ENCODE measurements at regions not wholly inside any gene's neighbourhood (a gene's known extent, or its start where the extent isn't known, plus 50 kb on each side); places are given as distances from the start of the nearest gene placed in this dataset.

DNA sequence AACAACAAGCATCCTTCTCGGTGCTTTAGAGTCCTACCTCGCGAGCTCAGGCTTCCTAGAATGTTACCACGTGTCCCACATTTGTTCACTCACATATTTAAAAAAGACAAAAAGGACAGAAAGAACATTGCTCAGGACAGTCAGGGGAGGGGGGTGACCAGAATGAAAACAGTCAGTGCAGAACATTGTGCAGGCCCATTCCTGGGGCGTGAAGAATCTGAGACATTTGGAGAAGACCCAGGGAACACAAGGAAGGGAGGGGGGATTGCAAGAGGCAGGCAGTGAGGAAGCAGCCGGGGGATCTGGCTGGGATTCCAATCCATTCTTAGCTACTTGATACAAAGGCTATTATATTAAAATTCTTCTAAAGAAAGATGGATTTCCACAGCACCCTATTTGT, 270.4 kb upstream of the CITED2 start:
- DNase-seq (ENCODE audit: low read depth): no peak
- TF ChIP-seq POLR2A (IDR thresholded peaks at IDR 0.05; ENCODE audit: extremely low read depth, insufficient read length) (no peak), MYC (IDR thresholded peaks at IDR 0.05; ENCODE audit: low read depth, low read length) (no peak)
- TF ChIP-seq, protein P1, sequence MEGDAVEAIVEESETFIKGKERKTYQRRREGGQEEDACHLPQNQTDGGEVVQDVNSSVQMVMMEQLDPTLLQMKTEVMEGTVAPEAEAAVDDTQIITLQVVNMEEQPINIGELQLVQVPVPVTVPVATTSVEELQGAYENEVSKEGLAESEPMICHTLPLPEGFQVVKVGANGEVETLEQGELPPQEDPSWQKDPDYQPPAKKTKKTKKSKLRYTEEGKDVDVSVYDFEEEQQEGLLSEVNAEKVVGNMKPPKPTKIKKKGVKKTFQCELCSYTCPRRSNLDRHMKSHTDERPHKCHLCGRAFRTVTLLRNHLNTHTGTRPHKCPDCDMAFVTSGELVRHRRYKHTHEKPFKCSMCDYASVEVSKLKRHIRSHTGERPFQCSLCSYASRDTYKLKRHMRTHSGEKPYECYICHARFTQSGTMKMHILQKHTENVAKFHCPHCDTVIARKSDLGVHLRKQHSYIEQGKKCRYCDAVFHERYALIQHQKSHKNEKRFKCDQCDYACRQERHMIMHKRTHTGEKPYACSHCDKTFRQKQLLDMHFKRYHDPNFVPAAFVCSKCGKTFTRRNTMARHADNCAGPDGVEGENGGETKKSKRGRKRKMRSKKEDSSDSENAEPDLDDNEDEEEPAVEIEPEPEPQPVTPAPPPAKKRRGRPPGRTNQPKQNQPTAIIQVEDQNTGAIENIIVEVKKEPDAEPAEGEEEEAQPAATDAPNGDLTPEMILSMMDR (IDR thresholded peaks at IDR 0.05; ENCODE audit: low read depth, low read length): no peak
- TF ChIP-seq, protein P2, sequence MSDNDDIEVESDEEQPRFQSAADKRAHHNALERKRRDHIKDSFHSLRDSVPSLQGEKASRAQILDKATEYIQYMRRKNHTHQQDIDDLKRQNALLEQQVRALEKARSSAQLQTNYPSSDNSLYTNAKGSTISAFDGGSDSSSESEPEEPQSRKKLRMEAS (IDR thresholded peaks at IDR 0.05; ENCODE audit: low read depth, low read length): no peak

DNA sequence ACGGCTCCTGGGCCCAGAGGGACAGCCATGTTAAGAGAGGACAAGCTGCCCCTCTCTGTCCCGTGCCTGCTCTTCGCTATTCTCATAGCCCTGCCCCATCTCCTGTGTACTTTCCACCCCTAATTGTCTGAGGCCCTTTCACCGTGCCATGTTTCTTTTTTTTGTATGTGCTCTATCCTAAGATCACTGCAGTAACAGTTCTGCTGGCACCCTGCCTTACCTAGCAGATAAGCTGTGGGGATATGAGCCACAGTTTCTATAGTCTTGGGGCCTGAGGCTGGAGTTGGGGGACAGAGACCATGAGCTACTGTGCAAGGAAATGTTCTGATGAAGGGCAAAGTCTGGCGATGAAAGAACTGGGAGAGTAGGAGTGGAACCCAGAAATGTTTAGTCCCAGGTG, 269.5 kb upstream of the CITED2 start:
- no peak overlapping the region for H3K4me3 ChIP-seq (ENCODE audit: low read depth, low read length)
- DNase-seq (ENCODE audit: low read depth): no peak
- no peak for TF ChIP-seq MYC (IDR thresholded peaks at IDR 0.05; ENCODE audit: low read depth, low read length)
- TF ChIP-seq, protein P2 (IDR thresholded peaks at IDR 0.05; ENCODE audit: low read depth, low read length): no peak
- TF ChIP-seq, protein P1 (IDR thresholded peaks at IDR 0.05; ENCODE audit: low read depth, low read length): no peak
- TF ChIP-seq POLR2A (IDR thresholded peaks at IDR 0.05; ENCODE audit: extremely low read depth, insufficient read length): no peak

More for the DNA sequence above, 270.4 kb upstream of the CITED2 start:
- no peak overlapping the region for H3K4me3 ChIP-seq (ENCODE audit: low read depth, low read length)

DNA sequence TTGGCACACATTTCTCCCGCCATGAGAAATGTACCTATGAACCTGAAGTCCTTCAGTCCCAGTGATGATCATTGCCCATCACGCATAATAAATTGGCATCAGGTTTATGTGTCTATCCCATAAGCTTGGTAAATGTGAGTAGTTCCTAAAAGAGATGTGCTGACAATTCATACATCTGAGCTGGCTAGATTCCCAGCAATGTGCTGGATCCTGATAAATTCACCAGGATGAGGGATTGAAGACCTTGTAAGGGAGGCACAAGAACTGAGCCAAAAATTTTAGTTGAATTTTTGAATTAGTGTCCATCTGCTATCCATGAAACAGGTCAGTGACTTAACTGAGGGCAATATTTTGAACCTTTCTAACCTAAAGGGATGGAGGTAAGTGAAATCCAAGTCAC, 267.9 kb upstream of the CITED2 start:
- no peak for DNase-seq (ENCODE audit: low read depth)
- TF ChIP-seq, protein P1 (IDR thresholded peaks at IDR 0.05; ENCODE audit: low read depth, low read length): no peak
- TF ChIP-seq, protein P2 (IDR thresholded peaks at IDR 0.05; ENCODE audit: low read depth, low read length): no peak
- no peak for TF ChIP-seq MYC (IDR thresholded peaks at IDR 0.05; ENCODE audit: low read depth, low read length)
- TF ChIP-seq POLR2A (IDR thresholded peaks at IDR 0.05; ENCODE audit: extremely low read depth, insufficient read length): no peak
- no peak overlapping the region for H3K4me3 ChIP-seq (ENCODE audit: low read depth, low read length)

DNA sequence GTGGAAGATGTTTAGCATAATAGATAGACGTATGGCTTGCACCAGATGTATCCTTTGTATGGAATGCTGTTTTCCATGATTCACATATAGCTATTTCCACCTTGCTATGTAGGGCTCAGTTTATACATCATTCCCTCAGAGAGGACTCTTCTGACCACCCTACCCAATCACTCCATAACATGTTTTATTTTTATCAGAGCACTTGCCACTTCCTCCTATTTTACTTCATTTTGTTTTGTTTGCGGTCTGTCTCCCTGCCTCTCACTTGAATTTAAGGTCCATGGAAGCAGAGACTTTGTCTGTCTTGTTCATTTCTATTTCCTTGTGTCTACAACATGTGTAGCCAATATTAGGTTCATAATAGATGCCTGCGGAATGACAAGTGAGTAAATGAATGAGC, 266.9 kb upstream of the CITED2 start:
- no peak for TF ChIP-seq MYC (IDR thresholded peaks at IDR 0.05; ENCODE audit: low read depth, low read length)
- no peak for TF ChIP-seq POLR2A (IDR thresholded peaks at IDR 0.05; ENCODE audit: extremely low read depth, insufficient read length)
- TF ChIP-seq, protein P1 (IDR thresholded peaks at IDR 0.05; ENCODE audit: low read depth, low read length): no peak
- TF ChIP-seq, protein P2 (IDR thresholded peaks at IDR 0.05; ENCODE audit: low read depth, low read length): no peak
- peak; percentile 66 for DNase-seq (ENCODE audit: low read depth)
- H3K4me3 ChIP-seq (ENCODE audit: low read depth, low read length): no peak overlapping the region

DNA sequence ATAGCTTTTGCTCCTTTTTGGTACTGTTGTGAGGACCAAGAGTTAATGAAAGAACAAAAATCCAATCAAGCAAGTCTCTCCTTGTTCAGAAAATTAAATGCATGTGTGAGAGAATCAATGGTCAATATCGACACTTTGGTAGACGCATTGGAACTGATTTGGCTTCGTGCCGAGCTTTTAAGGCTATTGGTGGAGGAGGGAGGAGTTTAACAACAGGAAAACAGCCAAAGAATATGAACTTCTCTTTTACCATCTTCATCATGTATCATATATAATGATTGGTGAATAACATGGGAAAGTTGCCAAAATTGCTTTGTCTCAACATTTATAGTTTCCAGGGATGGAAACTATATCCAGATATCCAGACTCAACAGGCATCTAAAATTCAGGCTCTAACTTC, 266.5 kb upstream of the CITED2 start:
- TF ChIP-seq, protein P2 (IDR thresholded peaks at IDR 0.05; ENCODE audit: low read depth, low read length): no peak
- TF ChIP-seq MYC (IDR thresholded peaks at IDR 0.05; ENCODE audit: low read depth, low read length): no peak
- TF ChIP-seq, protein P1 (IDR thresholded peaks at IDR 0.05; ENCODE audit: low read depth, low read length): no peak
- no peak for TF ChIP-seq POLR2A (IDR thresholded peaks at IDR 0.05; ENCODE audit: extremely low read depth, insufficient read length)
- peak; percentile 51 for DNase-seq (ENCODE audit: low read depth)
- peak overlapping the region; percentile 4 for H3K4me3 ChIP-seq (ENCODE audit: low read depth, low read length)
